ENCODE measurements at regions not wholly inside any gene's neighbourhood (a gene's known extent, or its start where the extent isn't known, plus 50 kb on each side); places are given as distances from the start of the nearest gene placed in this dataset.
A peak's percentile ranks its signal among the peaks of the same experiment; 100 is the strongest.
"Not testable (repeated sequence)": the region's sequence is repeated elsewhere in the genome, so short reads cannot be mapped to it uniquely, and the experiment has no call there.

DNA sequence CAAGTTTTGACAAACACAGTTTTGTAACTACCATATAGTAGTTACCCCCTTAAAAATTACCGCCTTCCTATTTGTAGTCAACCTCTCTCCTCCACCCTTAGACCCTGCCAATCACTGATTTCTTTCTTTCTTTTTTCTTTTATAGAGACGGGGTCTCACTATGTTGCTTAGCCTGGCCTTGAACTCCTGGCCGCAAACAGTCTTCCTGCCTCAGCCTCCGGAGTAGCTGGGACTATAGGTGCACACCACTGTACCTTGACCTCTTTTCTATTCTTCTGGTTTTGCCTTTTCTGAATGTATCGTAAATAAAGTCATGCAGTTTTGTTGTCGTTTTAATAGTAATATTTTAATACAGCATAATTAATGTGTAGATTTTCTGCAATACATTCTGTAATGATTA is 460.3 kb downstream of the EPM2A start:
- no peak for DNase-seq (ENCODE audit: low spot score)

DNA sequence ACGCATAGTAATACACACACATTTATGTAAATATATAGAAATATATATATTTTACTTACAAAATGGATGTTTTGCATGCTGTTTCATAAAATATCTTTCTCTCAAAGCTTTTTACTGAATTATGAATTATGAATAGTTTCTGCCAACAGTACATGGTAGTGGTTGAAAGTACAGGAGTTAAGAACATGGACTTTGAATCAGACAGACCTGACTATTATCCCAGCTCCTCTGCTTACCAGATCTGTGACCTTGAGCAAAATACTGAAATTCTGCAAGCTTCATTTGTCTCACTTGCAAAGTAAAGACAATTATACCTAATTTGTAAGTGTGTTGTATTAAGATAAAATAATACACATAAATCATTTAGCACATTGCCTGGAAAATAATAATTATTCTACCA is 459.5 kb downstream of the EPM2A start:
- no peak for DNase-seq (ENCODE audit: low spot score)

DNA sequence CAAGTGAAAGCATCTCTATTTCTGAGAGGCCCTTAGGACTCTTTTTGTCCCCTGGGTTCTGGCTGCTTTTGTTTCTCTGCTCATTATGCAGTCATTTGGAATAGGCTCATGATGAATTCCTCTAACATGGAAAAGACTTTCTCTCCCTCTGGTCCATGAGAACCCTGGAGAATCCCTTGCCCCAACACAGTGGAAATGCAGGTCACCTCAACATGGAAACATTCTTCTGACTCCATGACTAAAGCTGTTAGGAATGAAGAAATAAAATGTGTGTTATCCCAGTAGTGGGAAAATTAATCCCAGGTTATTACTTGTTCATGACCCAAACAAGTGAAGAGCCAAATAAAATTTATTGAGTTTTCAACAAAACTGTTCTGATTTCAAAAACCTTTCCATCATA is 458.6 kb downstream of the EPM2A start:
- DNase-seq (ENCODE audit: low spot score) = peak; percentile 13

DNA sequence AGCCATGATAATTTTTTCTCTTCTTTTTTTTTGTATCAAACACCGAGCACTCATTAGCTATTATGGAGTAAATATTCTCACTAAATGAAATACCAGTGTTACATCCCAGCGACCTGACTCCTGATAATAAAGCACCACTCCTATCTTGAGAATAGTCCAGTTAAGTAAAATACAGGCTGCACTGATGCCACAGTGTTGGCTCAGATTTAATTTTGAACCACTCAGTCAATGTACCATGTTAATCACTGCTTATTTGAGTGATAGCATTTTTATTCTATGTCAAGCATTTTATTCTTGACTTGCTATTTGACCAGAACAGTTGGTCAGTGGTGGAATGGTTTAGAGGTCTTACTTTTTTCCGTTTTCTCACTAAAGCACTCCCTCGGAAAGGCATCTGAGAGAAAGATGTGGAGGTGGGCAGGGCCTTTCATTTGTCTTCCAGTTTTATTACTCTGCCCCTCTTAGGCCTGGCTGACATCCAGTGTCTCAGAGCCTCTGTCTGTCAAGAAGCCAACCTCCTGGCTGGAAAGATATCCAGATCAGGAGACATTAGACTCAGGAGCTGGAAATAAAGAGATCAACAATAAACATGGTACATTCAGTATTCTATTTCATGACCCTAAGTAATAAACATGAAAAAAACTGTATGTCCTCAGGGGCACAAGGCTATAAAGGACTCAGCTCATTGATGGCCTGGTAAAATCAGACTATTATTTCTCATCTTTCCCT is 457.8 kb downstream of the EPM2A start:
- no peak for DNase-seq (ENCODE audit: low spot score)

DNA sequence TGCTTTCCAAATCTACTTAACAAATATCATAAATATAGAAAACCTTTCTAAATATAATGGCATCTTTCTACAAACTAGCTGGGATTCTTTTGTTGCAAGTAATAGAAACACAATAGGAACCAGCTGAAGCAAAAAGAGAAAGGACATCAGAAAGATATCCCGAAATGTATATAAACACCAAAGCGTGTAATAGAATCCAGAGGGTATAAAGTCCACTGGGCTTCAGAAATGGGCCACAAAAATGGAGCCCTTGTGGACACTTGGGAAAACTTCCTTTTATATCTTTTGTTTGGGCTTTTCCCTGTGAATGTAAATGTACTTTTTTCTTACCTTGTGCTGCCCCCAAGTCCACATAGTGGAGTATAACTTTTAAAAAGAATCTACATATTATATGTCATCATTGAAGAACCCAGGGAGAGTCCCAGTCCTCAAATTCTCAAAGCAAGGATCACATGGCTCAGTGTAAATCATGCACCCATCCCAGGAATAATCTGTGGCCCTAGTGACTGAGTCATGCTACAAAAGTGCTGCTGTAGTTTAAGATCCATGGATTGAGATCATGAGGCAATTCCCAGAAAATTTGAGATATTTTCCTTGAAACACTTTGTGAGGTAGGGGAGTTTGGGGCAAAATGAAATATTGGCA is 457.0 kb downstream of the EPM2A start:
- DNase-seq (ENCODE audit: low spot score) = peak; percentile 43

DNA sequence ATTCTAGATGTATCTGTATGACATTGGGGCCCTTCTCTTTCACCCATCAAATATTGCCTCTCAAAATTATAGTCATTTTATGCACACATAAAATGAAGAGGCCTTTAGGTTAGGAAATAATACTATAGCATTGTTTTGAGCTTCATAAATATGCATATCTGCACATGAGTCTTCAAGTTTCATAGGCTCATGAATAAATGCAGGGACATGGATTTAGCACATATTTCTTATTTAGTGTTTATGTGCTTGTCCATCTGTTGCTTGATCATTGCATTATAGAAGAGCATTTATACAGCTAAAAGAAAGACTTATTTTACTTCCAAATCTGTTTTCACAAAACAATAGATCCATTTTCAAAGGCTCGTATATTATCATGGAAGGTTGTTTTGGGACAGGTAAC is 455.8 kb downstream of the EPM2A start:
- DNase-seq (ENCODE audit: low spot score) = no peak

DNA sequence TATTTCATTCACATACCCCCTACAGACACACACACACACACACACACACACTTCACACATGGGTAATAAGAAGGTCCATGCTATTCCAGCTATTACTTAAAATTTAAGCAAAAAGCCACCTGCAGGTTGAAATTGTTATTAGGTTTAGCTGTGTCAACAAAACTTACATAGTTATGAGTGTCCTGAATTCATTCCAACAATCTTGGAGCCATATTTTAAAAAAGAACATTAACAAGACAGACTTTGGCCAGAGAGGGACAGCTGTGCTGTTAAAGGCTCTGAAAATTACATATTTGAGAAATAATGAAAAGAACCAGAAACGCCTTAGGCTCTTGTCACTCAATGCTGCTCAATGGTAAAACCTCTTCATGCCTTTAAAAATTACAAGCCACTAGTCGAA is 455.3 kb downstream of the EPM2A start:
- no peak for DNase-seq (ENCODE audit: low spot score)

DNA sequence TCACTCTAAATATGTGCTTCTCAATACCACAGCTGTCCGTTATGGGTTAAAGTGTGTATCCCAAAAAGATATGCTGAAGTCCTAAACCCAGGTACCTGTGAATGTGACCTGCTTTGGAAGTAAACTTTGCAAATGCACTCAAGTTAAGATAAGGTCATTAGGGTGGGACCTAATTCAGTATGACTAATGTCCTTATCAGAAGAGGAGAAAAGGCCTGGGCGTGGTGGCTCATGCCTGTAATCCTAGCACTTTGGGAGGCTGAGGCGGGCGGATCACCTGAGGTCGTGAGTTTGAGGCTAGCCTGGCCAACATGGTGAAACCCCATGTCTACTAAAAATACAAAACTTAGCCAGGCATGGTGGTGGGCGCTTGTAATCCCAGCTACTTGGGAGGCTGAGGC is 452.1 kb downstream of the EPM2A start:
- DNase-seq (ENCODE audit: low spot score) = not testable (repeated sequence)

DNA sequence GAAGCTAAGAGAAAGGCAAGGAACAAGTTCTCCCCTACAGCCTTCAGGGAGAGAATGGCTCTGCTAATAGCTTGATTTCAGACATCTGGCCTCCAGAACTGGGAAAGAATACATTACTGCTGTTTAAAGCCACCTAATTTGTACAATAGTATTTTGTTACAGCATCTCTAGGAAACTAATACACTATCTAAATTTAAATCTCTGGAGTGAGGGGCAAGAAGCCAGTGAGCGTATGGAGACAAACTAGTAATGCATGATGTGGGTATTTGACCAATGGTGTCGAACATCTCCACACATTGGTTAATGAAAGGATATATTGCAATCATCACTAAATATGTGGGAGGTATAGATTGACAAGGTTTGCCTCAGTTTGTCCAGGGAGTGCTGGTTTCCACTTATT is 451.5 kb downstream of the EPM2A start:
- no peak for DNase-seq (ENCODE audit: low spot score)

DNA sequence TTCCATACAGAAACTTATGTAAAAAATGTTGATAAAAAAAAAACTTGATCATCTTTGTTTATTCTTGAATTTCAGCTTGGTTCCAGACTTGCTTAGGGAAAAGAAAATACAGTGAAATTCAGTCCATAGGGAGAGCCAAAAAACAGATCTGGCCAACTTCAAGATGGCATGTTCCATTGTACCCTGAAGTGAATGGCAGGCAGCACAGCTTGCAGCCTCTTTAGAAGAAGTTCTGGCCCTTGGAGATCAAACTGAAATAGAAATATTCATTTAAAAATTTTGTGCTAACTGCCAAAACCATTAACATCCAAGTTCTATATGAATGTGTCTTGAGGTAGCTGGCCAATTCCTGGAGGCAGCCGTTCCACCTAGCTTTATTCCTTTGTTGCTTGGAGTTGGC is 448.4 kb downstream of the EPM2A start:
- no peak for DNase-seq (ENCODE audit: low spot score)

DNA sequence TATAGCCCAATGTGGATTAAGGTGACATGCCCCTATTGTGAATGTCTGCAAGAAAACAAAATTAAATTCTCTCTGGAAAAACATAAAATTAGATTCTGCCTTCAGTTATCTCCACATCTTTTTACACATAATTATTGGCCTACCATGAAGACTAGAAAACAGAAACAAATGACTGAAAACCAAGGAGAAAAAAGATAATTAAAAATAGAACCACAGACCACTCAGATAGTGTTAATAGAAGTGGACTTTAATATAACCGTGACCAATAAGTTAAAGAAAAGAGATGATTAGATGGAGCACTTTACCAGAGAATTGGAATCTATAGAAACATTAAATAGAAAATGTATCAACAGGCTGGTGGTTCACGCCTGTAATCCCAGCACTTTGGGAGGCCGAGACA is 445.7 kb downstream of the EPM2A start:
- no peak for DNase-seq (ENCODE audit: low spot score)

DNA sequence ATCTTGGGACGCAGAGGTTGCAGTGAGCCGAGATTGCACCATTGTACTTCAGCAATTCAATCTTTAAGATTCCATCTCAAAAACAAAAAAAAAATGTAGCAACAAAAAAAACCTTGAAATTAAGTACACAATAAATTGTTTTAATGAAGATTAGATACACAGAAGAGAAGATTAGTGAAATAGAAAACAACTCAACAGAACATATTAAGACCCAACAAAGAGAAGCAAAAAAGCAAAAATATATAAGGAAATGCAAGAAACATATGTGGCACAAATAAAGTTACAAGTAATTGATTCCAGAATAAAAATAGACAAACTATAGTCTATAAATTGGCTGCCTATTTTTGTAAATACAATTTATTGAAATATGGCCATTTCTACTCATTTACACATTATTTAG is 445.2 kb downstream of the EPM2A start:
- DNase-seq (ENCODE audit: low spot score) = no peak

DNA sequence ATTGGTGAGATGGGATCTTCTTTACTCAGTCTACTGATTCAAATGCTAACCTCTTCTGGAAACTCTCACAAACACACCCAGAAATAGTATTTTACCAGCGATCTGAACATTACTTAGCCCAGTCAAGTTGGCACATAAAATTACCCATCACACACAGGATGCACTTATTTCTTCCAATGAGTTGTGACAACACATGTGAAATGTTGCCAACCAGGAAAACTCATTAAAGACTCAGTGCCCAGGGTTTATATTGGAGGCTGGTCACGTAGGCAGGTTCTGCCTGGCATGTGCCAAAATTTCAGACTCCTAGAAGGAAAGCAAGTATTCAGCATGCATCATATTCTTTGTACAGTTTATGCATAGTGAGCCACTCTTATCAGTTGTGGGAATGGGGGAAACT is 443.3 kb downstream of the EPM2A start:
- no peak for DNase-seq (ENCODE audit: low spot score)

DNA sequence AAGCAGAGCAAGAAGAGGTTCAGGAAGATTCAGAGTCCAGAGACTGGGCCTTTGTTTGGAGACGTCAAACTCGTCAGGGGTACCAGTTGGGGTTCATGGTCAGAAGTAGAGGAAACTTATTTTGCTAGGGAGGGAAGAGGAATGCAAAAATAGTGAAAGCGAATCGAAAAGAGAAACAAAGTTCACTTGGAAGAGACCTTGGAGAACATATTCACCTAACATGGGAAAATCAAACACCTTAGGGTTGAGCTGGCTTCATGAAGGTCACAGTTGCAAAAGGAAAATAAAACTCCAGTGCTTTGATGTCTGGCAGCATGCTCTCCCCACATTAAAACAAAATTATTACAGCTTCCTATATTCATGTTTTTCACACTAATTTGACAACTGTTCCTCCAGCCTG is 440.4 kb downstream of the EPM2A start:
- DNase-seq (ENCODE audit: low spot score) = no peak

DNA sequence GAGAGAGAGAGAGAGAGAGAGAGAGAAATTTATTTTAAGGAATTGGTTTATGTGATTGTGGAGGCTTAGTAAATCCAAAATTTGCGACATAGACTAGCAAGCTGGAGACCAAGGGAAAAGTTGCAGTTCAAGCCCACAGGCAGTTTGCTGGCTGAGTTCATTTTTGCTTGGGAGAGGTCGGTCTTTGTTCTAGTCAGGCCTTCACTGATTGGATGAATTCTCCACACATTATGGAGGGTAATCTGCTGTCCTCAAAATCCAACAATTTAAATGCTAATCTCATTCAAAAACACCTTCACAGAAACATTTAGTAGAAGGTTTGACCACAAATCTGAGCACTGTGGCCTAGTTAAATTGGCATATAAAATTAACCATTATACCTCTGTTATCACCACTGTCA is 439.6 kb downstream of the EPM2A start:
- DNase-seq (ENCODE audit: low spot score) = no peak

DNA sequence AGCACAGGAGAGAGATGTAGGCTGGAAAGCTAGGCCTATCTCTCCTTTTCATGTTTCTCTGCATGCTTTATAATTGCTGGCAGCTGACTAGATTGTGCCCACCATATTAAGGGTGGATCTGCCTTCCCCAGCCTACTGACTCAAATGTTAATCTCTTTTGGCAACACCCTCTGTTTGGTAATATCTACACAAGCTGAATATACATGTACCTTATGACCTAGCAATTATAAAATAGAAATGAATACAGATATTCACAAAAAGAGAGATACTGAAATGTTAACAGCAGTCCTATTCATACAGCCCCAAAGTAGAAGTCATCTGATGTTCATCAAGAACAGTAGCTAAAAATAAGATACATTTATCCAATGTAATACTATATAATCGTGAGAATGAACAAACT is 429.6 kb downstream of the EPM2A start:
- no peak for DNase-seq (ENCODE audit: low spot score)

DNA sequence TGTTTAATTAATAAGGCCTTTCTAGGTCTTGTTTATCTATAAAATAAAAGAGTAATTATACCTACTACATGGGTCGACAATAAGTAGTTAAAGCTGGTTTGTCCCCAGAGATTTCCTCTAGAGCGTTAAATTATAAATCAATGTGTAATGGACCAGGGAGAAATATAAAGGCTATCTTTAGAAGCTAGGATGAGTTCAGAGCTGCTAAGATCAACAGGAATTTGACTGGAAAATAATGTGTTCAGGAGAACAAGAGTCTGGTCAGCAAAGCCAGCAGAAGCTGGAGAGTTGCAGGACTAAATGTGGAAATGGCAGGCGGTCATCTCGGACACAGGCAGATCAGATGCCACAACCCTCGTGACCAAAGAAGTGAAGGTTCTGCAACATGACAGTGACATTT is 428.8 kb downstream of the EPM2A start:
- no peak for DNase-seq (ENCODE audit: low spot score)

DNA sequence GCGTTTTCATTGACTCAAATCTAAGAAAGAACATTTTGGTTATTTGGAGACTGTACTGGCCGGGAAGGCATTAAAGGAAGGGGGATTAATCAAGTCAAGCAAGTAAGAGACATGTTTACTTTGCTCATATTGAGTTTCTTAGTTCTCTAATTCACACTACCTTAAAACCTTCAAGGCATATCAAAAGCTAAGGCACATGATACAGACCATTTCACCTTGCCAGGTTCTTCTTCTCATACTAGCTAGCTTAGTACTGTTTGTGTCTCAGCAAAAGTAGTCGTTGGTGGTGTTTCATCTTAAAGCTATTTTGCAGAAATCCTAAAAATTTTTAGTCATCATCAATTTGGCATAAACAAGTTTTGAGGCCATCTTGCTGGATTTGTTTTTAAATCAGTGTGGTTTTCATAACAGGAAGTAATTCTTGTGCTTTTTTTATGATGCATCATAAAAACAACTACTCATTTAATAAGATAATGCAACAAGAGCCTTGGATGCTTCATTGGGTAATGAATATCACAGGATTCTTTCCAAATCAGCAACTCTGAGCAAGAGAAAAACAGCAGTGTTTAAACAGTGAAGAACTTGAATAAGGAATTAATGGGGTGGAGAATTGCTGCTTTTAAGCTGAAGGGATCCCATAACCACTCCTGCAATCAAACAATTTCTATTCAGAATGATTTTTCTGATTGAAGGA is 425.3 kb downstream of the EPM2A start:
- DNase-seq (ENCODE audit: low spot score) = peak; percentile 33

DNA sequence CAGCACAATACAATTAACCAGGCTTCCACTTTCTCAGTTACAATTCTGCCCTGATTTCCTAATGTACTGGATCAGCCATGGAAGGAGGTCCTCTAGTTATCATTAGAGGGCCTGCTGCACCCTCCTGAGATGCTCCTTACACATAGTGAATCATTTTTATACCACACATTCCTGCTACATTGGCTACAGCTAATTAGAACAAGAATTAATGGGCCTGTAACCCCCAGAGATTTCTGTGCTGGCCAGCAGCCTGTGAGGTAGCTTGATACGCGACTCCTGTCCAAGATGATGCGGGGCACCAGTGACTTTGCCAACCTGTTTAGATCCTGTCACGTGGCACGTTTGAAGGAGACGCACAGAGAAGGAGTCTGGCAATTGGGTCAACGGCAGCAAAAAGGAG is 422.8 kb downstream of the EPM2A start:
- no peak for DNase-seq (ENCODE audit: low spot score)

DNA sequence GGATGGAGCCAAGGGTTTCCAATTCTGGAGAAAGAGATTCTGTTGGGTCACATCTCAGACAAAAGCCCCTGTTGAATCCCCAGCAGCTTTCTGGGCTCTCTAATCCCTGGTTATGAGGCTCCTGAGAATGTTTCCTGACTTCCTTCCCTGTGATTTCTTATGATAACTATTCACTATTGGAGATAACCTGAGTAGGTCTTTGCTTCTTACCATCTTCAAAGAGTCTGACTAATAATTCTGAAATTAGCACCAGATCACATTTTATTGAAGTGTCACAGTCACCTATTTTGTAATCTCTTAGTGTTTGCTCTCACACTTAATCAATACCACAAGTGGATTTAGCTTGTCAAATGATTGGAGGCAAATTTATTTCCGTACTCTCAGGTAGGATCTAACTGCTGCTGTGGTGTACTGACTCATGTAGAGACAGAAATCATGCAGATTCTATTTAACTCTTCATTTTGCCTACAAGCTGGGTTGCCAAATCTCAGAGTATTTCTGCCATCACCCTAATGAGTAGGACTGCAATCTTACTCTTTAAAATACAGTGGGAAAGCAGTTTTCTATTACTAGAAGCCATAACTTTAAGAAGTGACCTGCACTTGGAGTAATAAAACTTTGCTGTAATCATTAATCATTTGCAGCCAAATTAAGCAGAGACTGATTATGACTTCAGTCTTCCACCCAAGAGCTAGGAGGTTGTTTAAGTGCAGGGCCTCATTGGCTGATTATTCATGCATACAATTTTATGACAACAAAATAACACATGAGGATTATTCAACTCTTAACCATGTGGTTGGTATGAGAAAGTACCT is 422.1 kb downstream of the EPM2A start:
- no peak for DNase-seq (ENCODE audit: low spot score)

DNA sequence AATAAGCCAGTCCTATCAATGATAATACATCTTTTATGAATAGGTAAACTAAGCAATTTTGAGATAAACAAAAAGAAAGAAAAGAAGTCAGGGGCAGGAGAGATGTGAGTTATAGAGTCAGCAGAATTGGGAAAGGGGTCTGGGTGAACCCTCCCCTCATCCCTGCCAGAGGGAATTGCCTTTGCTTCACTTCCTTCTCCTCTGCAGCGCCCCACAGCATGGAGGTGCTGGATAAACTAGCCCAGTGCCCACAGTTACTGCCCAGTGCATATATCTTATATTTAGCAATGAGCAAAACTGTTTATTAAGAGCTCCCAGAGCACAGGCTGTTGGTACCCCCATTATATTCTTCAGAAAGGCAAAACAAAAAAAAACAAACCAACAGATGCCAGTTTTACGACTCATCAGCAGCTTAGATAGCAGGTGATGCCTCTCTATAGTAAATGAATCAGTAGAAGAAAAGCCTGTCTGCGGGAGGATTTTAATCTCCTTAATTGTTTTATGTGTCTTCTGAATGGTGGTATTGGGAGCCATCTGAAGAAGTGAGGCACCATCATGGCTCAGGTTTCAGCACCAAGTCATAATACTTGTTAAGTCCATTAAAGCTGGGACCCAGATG is 419.2 kb downstream of the EPM2A start:
- DNase-seq (ENCODE audit: low spot score) = no peak

DNA sequence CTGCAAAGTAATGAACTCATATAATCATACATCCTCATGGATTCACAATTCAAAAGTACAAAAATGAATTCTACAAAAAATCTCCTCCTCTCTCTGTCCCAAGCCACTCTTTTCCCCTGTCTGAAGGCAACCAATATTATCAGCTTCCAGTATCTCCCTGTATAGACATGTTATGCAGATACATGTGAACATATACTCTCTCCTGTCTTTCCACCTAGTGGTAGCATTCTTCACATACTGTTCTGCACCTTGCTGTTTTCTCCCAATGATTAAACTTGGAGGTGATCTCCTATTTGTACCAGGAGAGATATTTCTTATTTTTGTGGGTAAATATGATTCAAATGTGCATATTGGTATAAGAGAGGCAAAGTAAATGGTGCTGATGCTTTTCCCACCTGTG is 416.4 kb downstream of the EPM2A start:
- DNase-seq (ENCODE audit: low spot score) = no peak

Measured in GM03348 (cell line).